H9 (cell line): ENCODE measurements at regions not wholly inside any gene's neighbourhood (a gene's known extent, or its start where the extent isn't known, plus 50 kb on each side); places are given as distances from the start of the nearest gene placed in this dataset.

Experiments
- DNase-seq: peaks from one replicate; pipeline ENCODE4 v3.0.0-alpha.2; 2017
- H2AFZ ChIP-seq: one replicate; pipeline ENCODE4 v1.6.1; 2013; ENCODE audit warnings: mild to moderate bottlenecking, low read length, control low read depth, moderate library complexity
- H2AK5ac ChIP-seq: 2 replicates; pipeline ENCODE4 v1.6.1; 2013; ENCODE audit warnings: low read length, control low read depth, mixed read lengths; ENCODE audit not compliant: insufficient read length
- H2BK120ac ChIP-seq: one replicate; pipeline ENCODE4 v1.6.1; 2013; ENCODE audit warnings: low read depth, mild to moderate bottlenecking, low read length, control low read depth, inconsistent platforms; ENCODE audit not compliant: poor library complexity, severe bottlenecking
- H2BK12ac ChIP-seq: 2 replicates; pipeline ENCODE4 v1.6.1; 2013; ENCODE audit warnings: low read length, control low read depth, mixed read lengths, low read depth; ENCODE audit not compliant: insufficient read length
- H2BK15ac ChIP-seq: 2 replicates; pipeline ENCODE4 v1.6.1; 2013; ENCODE audit warnings: low read depth, low read length, control low read depth
- H2BK20ac ChIP-seq: one replicate; pipeline ENCODE4 v1.6.1; 2013; ENCODE audit warnings: low read depth, mild to moderate bottlenecking, low read length, control low read depth, inconsistent platforms; ENCODE audit not compliant: poor library complexity, severe bottlenecking
- H2BK5ac ChIP-seq: 2 replicates; pipeline ENCODE4 v1.6.1; 2013; ENCODE audit warnings: low read length, control low read depth, mixed read lengths; ENCODE audit not compliant: insufficient read length
- H3K14ac ChIP-seq: 2 replicates; pipeline ENCODE4 v1.6.1; 2013; ENCODE audit warnings: low read length, control low read depth; ENCODE audit not compliant: insufficient read depth
- H3K18ac ChIP-seq: 2 replicates; pipeline ENCODE4 v1.6.1; 2013; ENCODE audit warnings: low read depth, mild to moderate bottlenecking, mixed read lengths, low read length, control low read depth; ENCODE audit not compliant: insufficient read length
- H3K23ac ChIP-seq: 2 replicates; pipeline ENCODE4 v1.6.1; 2013; ENCODE audit warnings: low read length, control low read depth, mixed read lengths, low read depth; ENCODE audit not compliant: insufficient read length
- H3K23me2 ChIP-seq: 2 replicates; pipeline ENCODE4 v1.6.1; 2013; ENCODE audit warnings: low read depth, mild to moderate bottlenecking, mixed read lengths, low read length, control low read depth; ENCODE audit not compliant: insufficient read length, poor library complexity, severe bottlenecking
- H3K27ac ChIP-seq: 2 replicates; pipeline ENCODE4 v1.5.1; 2013; ENCODE audit warnings: low read length, control low read depth, mixed read lengths, low read depth; ENCODE audit not compliant: insufficient read length
- H3K27me3 ChIP-seq: 2 replicates; pipeline ENCODE4 v1.6.1; 2013; ENCODE audit warnings: low read length, control low read depth, inconsistent platforms; ENCODE audit not compliant: insufficient read depth
- H3K4ac ChIP-seq: 2 replicates; pipeline ENCODE4 v1.6.1; 2013; ENCODE audit warnings: low read depth, mild to moderate bottlenecking, control low read depth, inconsistent platforms, low read length, moderate library complexity
- H3K4me1 ChIP-seq: 2 replicates; pipeline ENCODE4 v1.6.1; 2013; ENCODE audit warnings: low read length, control low read depth, inconsistent platforms; ENCODE audit not compliant: insufficient read depth
- H3K4me2 ChIP-seq: 2 replicates; pipeline ENCODE4 v1.6.1; 2013; ENCODE audit warnings: low read length, control low read depth, mixed read lengths; ENCODE audit not compliant: insufficient read length, insufficient read depth
- H3K56ac ChIP-seq: 2 replicates; pipeline ENCODE4 v1.6.1; 2013; ENCODE audit warnings: low read depth, mild to moderate bottlenecking, mixed read lengths, low read length, control low read depth; ENCODE audit not compliant: insufficient read length
- H3K79me1 ChIP-seq: 2 replicates; pipeline ENCODE4 v1.6.1; 2013; ENCODE audit warnings: low read depth, mild to moderate bottlenecking, moderate library complexity, low read length, control low read depth, inconsistent platforms; ENCODE audit not compliant: insufficient read depth, poor library complexity, severe bottlenecking
- H3K79me2 ChIP-seq: 2 replicates; pipeline ENCODE4 v1.6.1; 2013; ENCODE audit warnings: low read length, control low read depth, inconsistent platforms; ENCODE audit not compliant: insufficient read depth
- H3K9ac ChIP-seq: 2 replicates; pipeline ENCODE4 v1.6.1; 2013; ENCODE audit warnings: low read length, control low read depth, mixed read lengths; ENCODE audit not compliant: insufficient read length; ENCODE audit errors: extremely low read depth
- H3K9me3 ChIP-seq: one replicate; pipeline ENCODE4 v1.6.1; 2013; ENCODE audit warnings: low read depth, low read length, inconsistent platforms; ENCODE audit not compliant: control insufficient read depth
- H3T11ph ChIP-seq: one replicate; pipeline ENCODE4 v1.6.1; 2013; ENCODE audit warnings: mild to moderate bottlenecking, low read length, control low read depth, inconsistent platforms
- H4K20me1 ChIP-seq: one replicate; pipeline ENCODE4 v1.6.1; 2013; ENCODE audit not compliant: control insufficient read depth, insufficient read length, insufficient read depth
- H4K5ac ChIP-seq: 2 replicates; pipeline ENCODE4 v1.6.1; 2013; ENCODE audit warnings: low read depth, mild to moderate bottlenecking, mixed read lengths, low read length, control low read depth; ENCODE audit not compliant: insufficient read length
- H4K8ac ChIP-seq: replicated peaks from 2 replicates; pipeline ENCODE4 v1.6.1; 2013; ENCODE audit warnings: low read length, control low read depth, mixed read lengths, low read depth; ENCODE audit not compliant: insufficient read length
- H4K91ac ChIP-seq: 2 replicates; pipeline ENCODE4 v1.6.1; 2013; ENCODE audit warnings: low read depth, mild to moderate bottlenecking, moderate library complexity, mixed read lengths, low read length, control low read depth; ENCODE audit not compliant: insufficient read length
- H3K27ac Mint-ChIP-seq, 3 experiments: 2 replicates in 2 of 3; 3 replicates in 1 of 3; pipeline ENCODE4 v1.8.0; 2020 to 2021; ENCODE audit warnings: mixed read lengths in 3 of 3, mild to moderate bottlenecking in 1 of 3, moderate library complexity in 1 of 3
- H3K27me3 Mint-ChIP-seq: 2 replicates; pipeline ENCODE4 v1.8.0; 2021; ENCODE audit warnings: low read depth, mild to moderate bottlenecking, moderate library complexity, mixed read lengths
- H3K36me3 Mint-ChIP-seq, 3 experiments: 2 replicates in 2 of 3; 3 replicates in 1 of 3; pipeline ENCODE4 v1.8.0; 2020 to 2021; ENCODE audit warnings: low read depth in 3 of 3, mixed read lengths in 3 of 3; ENCODE audit not compliant: insufficient read depth in 1 of 3
- H3K4me1 Mint-ChIP-seq, 2 experiments: 2 replicates each; pipeline ENCODE4 v1.8.0; 2020; ENCODE audit warnings: mixed read lengths in 2 of 2
- H3K4me3 Mint-ChIP-seq, 2 experiments: 2 replicates in 1 of 2; 3 replicates in 1 of 2; pipeline ENCODE4 v1.8.0; 2020 to 2021; ENCODE audit warnings: mild to moderate bottlenecking in 2 of 2, mixed read lengths in 2 of 2, moderate library complexity in 1 of 2
- H3K9me3 Mint-ChIP-seq, 2 experiments: 2 replicates in 1 of 2; 3 replicates in 1 of 2; pipeline ENCODE4 v1.8.0; 2020; ENCODE audit warnings: mild to moderate bottlenecking in 2 of 2, mixed read lengths in 2 of 2, moderate library complexity in 1 of 2
- WGBS: extraction: QIAGEN DNeasy Blood & Tissue Kit; methylation state at CpG from one replicate; pipeline ENCODE4 v1.1.7; 2013; ENCODE audit warnings: missing lambda C conversion rate, low lambda C conversion rate, mixed read lengths; ENCODE audit not compliant: insufficient read length; ENCODE audit errors: extremely low coverage; 5-methylcytosine and 5-hydroxymethylcytosine counted together
- TF ChIP-seq, protein P1 (sequence below): fragments of 200-600 bp; sonication (generic); conservative IDR thresholded peaks from 3 replicates; pipeline ENCODE4 v1.8.0; 2021; ENCODE audit warnings: antibody characterized with exemption, mild to moderate bottlenecking

DNA sequence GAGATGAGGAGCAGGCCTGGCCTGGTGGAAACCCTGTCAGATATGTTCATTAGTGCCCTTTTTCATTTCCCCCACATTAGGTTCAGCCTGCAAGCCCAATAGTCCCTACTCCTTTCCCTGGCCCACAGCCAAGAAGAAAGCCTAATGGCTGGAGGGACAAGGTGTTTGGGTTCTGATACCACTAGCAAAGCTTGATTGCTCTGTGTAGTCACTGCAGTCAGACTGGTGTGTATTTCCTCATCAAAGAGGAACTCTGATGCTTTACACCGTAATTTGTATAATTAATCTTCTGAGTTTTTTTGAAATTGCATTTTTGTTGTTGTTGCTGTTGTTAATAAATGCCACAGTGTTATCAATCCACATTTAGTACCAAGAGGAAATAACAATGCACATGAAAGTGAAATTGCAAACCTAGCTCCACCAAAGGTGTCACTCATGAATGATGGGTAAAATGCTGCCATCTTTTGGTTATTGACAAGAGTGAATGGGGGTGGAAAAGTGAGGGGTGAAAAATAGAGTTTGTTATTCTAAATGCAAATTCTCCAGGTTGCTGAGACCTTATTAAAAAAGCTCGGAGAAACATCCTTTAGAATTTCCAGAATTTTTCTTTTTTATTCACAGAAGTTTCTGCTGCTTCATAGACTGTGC lies 320.2 kb upstream of the POU3F2 start:
- no peak for DNase-seq
- no peak overlapping the region for H4K91ac ChIP-seq
- Mint-ChIP-seq H3K27me3 (no peaks in the 10 kb centered on the region), H3K27ac (no peak overlapping the region), H3K36me3 (no peaks in the 10 kb centered on the region; a peak in 1 of 7 replicates), H3K4me1 (peaks cover 2 to 8% of the 10 kb centered on the region in 2 experiments; a peak in 3 of 4 replicates), H3K9me3 (no peaks in the 10 kb centered on the region), H3K4me3 (no peak overlapping the region)
- H4K20me1 ChIP-seq: no peaks in the 10 kb centered on the region
- no peak overlapping the region for H2BK120ac ChIP-seq
- H3K9me3 ChIP-seq: no peaks in the 10 kb centered on the region
- no peak overlapping the region for H2BK20ac ChIP-seq
- H3K4me2 ChIP-seq: no peak overlapping the region
- H4K8ac ChIP-seq: no peak overlapping the region
- no peak overlapping the region for H2BK12ac ChIP-seq
- TF ChIP-seq, protein P1, sequence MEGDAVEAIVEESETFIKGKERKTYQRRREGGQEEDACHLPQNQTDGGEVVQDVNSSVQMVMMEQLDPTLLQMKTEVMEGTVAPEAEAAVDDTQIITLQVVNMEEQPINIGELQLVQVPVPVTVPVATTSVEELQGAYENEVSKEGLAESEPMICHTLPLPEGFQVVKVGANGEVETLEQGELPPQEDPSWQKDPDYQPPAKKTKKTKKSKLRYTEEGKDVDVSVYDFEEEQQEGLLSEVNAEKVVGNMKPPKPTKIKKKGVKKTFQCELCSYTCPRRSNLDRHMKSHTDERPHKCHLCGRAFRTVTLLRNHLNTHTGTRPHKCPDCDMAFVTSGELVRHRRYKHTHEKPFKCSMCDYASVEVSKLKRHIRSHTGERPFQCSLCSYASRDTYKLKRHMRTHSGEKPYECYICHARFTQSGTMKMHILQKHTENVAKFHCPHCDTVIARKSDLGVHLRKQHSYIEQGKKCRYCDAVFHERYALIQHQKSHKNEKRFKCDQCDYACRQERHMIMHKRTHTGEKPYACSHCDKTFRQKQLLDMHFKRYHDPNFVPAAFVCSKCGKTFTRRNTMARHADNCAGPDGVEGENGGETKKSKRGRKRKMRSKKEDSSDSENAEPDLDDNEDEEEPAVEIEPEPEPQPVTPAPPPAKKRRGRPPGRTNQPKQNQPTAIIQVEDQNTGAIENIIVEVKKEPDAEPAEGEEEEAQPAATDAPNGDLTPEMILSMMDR: peak; percentile 26; the same call in 1 of the 3 replicates
- H2AK5ac ChIP-seq: no peak overlapping the region
- H4K5ac ChIP-seq: no peak overlapping the region
- H3K79me2 ChIP-seq: no peaks in the 10 kb centered on the region; the same call in 1 of the 2 replicates
- H2BK5ac ChIP-seq: no peak overlapping the region
- H3K56ac ChIP-seq: no peak overlapping the region
- no peak overlapping the region for H3K18ac ChIP-seq
- no peaks in the 10 kb centered on the region for H3K23me2 ChIP-seq
- WGBS: no CpG with 5 or more reads among the region's 2 CpGs
- no peak overlapping the region for H2BK15ac ChIP-seq
- H2AFZ ChIP-seq: no peak overlapping the region
- no peak overlapping the region for H3K27ac ChIP-seq
- no peak overlapping the region for H3K9ac ChIP-seq
- no peak overlapping the region for H3K4ac ChIP-seq
- no peaks in the 10 kb centered on the region for H3K4me1 ChIP-seq
- no peak overlapping the region; the same call in 1 of the 2 replicates for H3K14ac ChIP-seq
- H3K79me1 ChIP-seq: no peaks in the 10 kb centered on the region
- no peak overlapping the region for H3K23ac ChIP-seq
- H3K27me3 ChIP-seq: no peaks in the 10 kb centered on the region
- no peak overlapping the region for H3T11ph ChIP-seq
